Neural progenitor cell (in vitro differentiated cells): ENCODE measurements at regions not wholly inside any gene's neighbourhood (a gene's known extent, or its start where the extent isn't known, plus 50 kb on each side); places are given as distances from the start of the nearest gene placed in this dataset.

Experiments
- EZH2phosphoT487 ChIP-seq: fragments of 200-600 bp; sonication (generic); IDR thresholded peaks from 2 replicates; pipeline ENCODE4 v1.6.1; 2017; ENCODE audit warnings: antibody characterized with exemption
- TF ChIP-seq, protein P1 (sequence below): fragments of 200-600 bp; sonication (generic); IDR thresholded peaks from 2 replicates; pipeline ENCODE4 v1.5.1; 2017; ENCODE audit warnings: antibody characterized with exemption, mild to moderate bottlenecking

DNA sequence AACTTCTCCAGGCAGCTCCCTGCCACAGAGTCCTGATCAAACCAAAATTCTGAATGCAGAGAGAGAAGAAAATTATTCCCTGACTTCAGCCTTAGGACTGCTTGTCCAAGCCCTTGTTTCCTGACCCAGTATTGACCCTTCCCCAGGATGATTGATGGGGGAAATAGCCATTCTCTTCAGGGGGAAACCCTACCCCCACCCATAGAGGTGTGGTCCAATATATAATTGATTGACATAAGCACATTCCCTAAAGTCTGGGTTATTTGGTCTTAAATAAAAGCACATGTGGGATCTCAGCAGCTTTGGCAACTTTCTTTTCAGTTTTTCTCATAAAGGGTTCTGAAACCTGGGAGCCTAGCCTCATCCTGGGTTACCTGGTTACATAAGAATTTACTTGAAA lies 201.2 kb upstream of the DDHD1 start:
- TF ChIP-seq, protein P1, sequence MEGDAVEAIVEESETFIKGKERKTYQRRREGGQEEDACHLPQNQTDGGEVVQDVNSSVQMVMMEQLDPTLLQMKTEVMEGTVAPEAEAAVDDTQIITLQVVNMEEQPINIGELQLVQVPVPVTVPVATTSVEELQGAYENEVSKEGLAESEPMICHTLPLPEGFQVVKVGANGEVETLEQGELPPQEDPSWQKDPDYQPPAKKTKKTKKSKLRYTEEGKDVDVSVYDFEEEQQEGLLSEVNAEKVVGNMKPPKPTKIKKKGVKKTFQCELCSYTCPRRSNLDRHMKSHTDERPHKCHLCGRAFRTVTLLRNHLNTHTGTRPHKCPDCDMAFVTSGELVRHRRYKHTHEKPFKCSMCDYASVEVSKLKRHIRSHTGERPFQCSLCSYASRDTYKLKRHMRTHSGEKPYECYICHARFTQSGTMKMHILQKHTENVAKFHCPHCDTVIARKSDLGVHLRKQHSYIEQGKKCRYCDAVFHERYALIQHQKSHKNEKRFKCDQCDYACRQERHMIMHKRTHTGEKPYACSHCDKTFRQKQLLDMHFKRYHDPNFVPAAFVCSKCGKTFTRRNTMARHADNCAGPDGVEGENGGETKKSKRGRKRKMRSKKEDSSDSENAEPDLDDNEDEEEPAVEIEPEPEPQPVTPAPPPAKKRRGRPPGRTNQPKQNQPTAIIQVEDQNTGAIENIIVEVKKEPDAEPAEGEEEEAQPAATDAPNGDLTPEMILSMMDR: no peak
- TF ChIP-seq EZH2phosphoT487: no peak
